ENCODE measurements at regions not wholly inside any gene's neighbourhood (a gene's known extent, or its start where the extent isn't known, plus 50 kb on each side); places are given as distances from the start of the nearest gene placed in this dataset.
"Not testable (repeated sequence)": the region's sequence is repeated elsewhere in the genome, so short reads cannot be mapped to it uniquely, and the experiment has no call there.

- H3K9me3 ChIP-seq (ENCODE audit: control insufficient read depth, insufficient read depth, low read length); H3K4me1 ChIP-seq (ENCODE audit: insufficient read depth, low read length); H3K36me3 ChIP-seq (ENCODE audit: insufficient read depth, low read length); H3K9ac ChIP-seq (ENCODE audit: low read depth, low read length): not testable (repeated sequence)
These were observed 176.7 kb upstream of the ZNF717 start for GRCh38 chr3:75962054-75962453.

GRCh38 chr3:75967071-75967470 is 181.7 kb upstream of the ZNF717 start:
- Histone ChIP-seq H3K4me1 (ENCODE audit: insufficient read depth, low read length) (no peaks in the 10 kb centered on the region), H3K9me3 (ENCODE audit: control insufficient read depth, insufficient read depth, low read length) (peaks cover 3% of the 10 kb centered on the region; the same call in 1 of the 2 replicates), H3K9ac (ENCODE audit: low read depth, low read length) (no peak overlapping the region), H3K36me3 (ENCODE audit: insufficient read depth, low read length) (no peaks in the 10 kb centered on the region)

DNA sequence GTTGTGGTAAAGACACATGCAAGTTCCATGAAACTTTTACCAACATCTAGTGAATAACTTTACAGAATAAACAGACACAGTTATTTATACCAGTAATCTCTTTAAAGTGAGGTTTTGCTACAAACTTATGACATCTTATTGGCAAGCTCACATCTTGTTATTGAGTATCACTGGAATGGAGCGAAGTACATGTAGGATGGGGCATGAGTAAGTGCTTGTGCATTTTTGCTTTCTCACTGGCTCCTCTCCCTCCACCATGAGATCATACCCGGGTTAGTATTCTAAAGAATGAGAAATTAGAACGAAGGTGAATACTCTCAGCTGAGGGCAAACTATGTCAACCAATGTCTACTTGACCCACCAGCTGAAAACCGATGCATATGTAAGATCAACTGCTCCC is 193.3 kb upstream of the ZNF717 start:
- Histone ChIP-seq H3K9ac (ENCODE audit: low read depth, low read length) (no peak overlapping the region), H3K9me3 (ENCODE audit: control insufficient read depth, insufficient read depth, low read length) (no peaks in the 10 kb centered on the region), H3K36me3 (ENCODE audit: insufficient read depth, low read length) (no peaks in the 10 kb centered on the region), H3K4me1 (ENCODE audit: insufficient read depth, low read length) (no peaks in the 10 kb centered on the region)

- no peaks in the 10 kb centered on the region for H3K4me1 ChIP-seq (ENCODE audit: insufficient read depth, low read length)
- no peaks in the 10 kb centered on the region for H3K36me3 ChIP-seq (ENCODE audit: insufficient read depth, low read length)
- H3K9me3 ChIP-seq (ENCODE audit: control insufficient read depth, insufficient read depth, low read length): no peaks in the 10 kb centered on the region
- H3K9ac ChIP-seq (ENCODE audit: low read depth, low read length): no peak overlapping the region
These were observed 196.1 kb upstream of the ZNF717 start for GRCh38 chr3:75981401-75981800.

- H3K9me3 ChIP-seq (ENCODE audit: control insufficient read depth, insufficient read depth, low read length): no peaks in the 10 kb centered on the region
- H3K9ac ChIP-seq (ENCODE audit: low read depth, low read length): no peak overlapping the region
- no peaks in the 10 kb centered on the region for H3K4me1 ChIP-seq (ENCODE audit: insufficient read depth, low read length)
- H3K36me3 ChIP-seq (ENCODE audit: insufficient read depth, low read length): no peaks in the 10 kb centered on the region
These were observed 196.8 kb upstream of the ZNF717 start for GRCh38 chr3:75982151-75982550.

DNA sequence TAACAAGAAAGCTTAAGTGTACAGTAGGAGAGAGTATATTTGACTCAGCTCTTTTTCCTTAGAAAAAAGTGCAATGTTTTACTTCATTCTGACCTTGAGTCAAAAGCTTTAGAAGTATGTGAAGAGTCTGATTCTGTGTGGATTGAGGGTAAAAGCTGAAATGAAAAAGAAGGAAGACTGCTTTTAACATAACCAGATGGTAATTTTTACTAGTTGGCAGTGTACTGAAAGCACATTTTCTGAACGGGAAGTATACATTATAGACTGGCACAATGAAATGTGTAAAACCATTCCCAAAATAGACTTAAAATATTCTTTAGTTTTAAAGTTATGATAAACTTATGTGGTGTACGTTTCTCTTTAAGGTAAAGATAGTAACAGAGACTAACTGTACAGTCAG is 197.8 kb upstream of the ZNF717 start:
- Histone ChIP-seq H3K9me3 (ENCODE audit: control insufficient read depth, insufficient read depth, low read length) (no peaks in the 10 kb centered on the region), H3K9ac (ENCODE audit: low read depth, low read length) (no peak overlapping the region), H3K4me1 (ENCODE audit: insufficient read depth, low read length) (no peaks in the 10 kb centered on the region), H3K36me3 (ENCODE audit: insufficient read depth, low read length) (no peaks in the 10 kb centered on the region)

DNA sequence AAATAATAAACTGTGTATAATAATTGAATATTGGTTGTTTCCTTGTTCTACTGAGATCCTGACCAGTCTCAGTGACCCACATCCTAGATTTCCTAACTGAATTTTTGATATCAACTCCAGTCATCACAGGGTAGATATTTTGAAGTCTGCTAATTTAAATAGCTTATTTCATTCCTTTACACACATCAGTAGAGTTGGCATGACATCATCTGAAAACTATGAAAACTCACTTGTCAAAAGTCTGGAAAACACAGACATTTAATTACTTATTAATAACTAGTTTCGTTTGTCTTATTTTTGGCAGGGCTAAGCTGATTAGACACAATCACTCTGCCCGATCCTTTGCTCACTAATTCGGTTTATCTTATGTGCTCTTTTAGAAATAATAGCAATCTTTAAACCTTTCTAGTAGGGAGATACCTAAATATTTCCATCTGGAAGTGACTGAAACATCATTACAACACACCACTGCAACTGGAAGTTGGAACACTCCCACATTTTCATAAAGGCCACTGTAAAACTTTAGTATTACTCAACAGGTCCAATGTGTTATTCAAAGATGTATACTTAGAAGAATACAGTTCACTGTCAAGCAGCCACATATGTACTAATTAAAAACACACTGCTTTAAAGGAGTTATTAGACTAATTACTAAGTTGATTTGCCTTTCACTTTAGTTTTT is 198.4 kb upstream of the ZNF717 start:
- Histone ChIP-seq H3K4me1 (ENCODE audit: insufficient read depth, low read length) (no peaks in the 10 kb centered on the region), H3K9ac (ENCODE audit: low read depth, low read length) (no peak overlapping the region), H3K9me3 (ENCODE audit: control insufficient read depth, insufficient read depth, low read length) (no peaks in the 10 kb centered on the region), H3K36me3 (ENCODE audit: insufficient read depth, low read length) (no peaks in the 10 kb centered on the region)

- no peak overlapping the region for H3K9ac ChIP-seq (ENCODE audit: low read depth, low read length)
- no peaks in the 10 kb centered on the region for H3K36me3 ChIP-seq (ENCODE audit: insufficient read depth, low read length)
- no peaks in the 10 kb centered on the region; the same call in 1 of the 2 replicates for H3K9me3 ChIP-seq (ENCODE audit: control insufficient read depth, insufficient read depth, low read length)
These were observed 200.1 kb upstream of the ZNF717 start for GRCh38 chr3:75985432-75985831.

GRCh38 chr3:76010252-76010651 is 224.9 kb upstream of the ZNF717 start:
- Histone ChIP-seq H3K9ac (ENCODE audit: low read depth, low read length) (no peak overlapping the region), H3K36me3 (ENCODE audit: insufficient read depth, low read length) (no peaks in the 10 kb centered on the region), H3K9me3 (ENCODE audit: control insufficient read depth, insufficient read depth, low read length) (no peaks in the 10 kb centered on the region), H3K4me1 (ENCODE audit: insufficient read depth, low read length) (no peaks in the 10 kb centered on the region)

More at GRCh38 chr3:75985432-75985831, 200.1 kb upstream of the ZNF717 start:
- H3K4me1 ChIP-seq (ENCODE audit: insufficient read depth, low read length): no peaks in the 10 kb centered on the region

- Histone ChIP-seq H3K4me1 (ENCODE audit: insufficient read depth, low read length) (no peaks in the 10 kb centered on the region), H3K9ac (ENCODE audit: low read depth, low read length) (no peak overlapping the region), H3K9me3 (ENCODE audit: control insufficient read depth, insufficient read depth, low read length) (no peaks in the 10 kb centered on the region), H3K36me3 (ENCODE audit: insufficient read depth, low read length) (no peaks in the 10 kb centered on the region)
These were observed 225.8 kb upstream of the ZNF717 start for GRCh38 chr3:76011121-76011520.

GRCh38 chr3:76015496-76015895 is 230.1 kb upstream of the ZNF717 start:
- no peaks in the 10 kb centered on the region for H3K36me3 ChIP-seq (ENCODE audit: insufficient read depth, low read length)
- no peaks in the 10 kb centered on the region for H3K9me3 ChIP-seq (ENCODE audit: control insufficient read depth, insufficient read depth, low read length)
- peaks cover 7% of the 10 kb centered on the region; the same call in 1 of the 2 replicates for H3K4me1 ChIP-seq (ENCODE audit: insufficient read depth, low read length)
- no peak overlapping the region for H3K9ac ChIP-seq (ENCODE audit: low read depth, low read length)

- no peaks in the 10 kb centered on the region for H3K36me3 ChIP-seq (ENCODE audit: insufficient read depth, low read length)
- H3K9me3 ChIP-seq (ENCODE audit: control insufficient read depth, insufficient read depth, low read length): no peaks in the 10 kb centered on the region
- H3K4me1 ChIP-seq (ENCODE audit: insufficient read depth, low read length): peaks cover 7% of the 10 kb centered on the region; the same call in 1 of the 2 replicates
- no peak overlapping the region for H3K9ac ChIP-seq (ENCODE audit: low read depth, low read length)
These were observed 230.8 kb upstream of the ZNF717 start for GRCh38 chr3:76016111-76016510.

DNA sequence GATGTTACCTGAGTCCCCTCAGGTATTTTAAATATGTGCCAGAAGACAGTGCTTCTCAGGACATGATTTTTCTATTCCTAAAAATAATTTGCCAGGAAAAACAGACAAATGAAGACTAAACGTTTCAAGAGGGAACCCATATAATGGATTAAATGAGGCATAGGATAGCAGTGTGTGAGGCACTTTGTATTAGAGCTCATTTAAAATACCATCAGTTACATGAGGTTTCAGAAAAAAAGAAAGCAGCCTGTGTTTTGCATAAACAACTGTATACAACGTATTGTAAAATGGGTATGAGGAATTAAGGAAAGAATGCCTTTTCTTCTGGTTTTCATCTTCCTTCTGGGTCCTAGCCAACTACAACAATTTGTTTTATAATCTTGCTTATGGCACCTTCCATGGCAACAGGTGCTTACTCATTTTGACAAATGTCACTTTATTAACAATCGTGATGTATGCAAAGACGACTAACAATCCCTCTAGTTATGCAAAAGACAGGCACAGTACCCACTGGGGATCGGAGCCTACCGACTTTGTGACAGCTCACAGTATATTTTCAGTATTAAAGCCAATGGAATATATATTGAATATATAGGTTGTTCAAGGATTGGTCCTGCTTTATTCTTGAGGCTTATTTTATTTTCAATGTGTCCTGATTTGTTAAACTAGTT is 231.6 kb upstream of the ZNF717 start:
- Histone ChIP-seq H3K9me3 (ENCODE audit: control insufficient read depth, insufficient read depth, low read length) (no peaks in the 10 kb centered on the region), H3K4me1 (ENCODE audit: insufficient read depth, low read length) (peaks cover 7% of the 10 kb centered on the region; the same call in 1 of the 2 replicates), H3K36me3 (ENCODE audit: insufficient read depth, low read length) (no peaks in the 10 kb centered on the region), H3K9ac (ENCODE audit: low read depth, low read length) (no peak overlapping the region)

DNA sequence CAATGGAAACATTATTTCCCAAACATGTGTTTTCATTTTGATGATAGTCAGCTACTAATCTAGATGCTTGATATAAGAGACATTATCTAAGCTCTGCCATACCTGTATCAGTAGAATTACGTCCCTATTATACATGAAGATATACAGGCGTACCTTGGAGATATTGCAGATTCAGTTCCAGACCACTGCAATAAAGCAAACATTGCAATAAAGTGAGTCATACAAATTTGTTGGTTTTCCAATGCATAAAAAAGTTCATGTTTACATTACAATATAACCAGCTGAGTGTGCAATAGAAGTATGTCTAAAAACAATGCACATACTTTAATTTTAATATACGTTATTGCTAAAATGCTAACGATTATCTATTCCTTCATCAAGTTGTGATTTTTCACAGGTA is 236.0 kb upstream of the ZNF717 start:
- Histone ChIP-seq H3K9me3 (ENCODE audit: control insufficient read depth, insufficient read depth, low read length) (no peaks in the 10 kb centered on the region), H3K36me3 (ENCODE audit: insufficient read depth, low read length) (no peaks in the 10 kb centered on the region), H3K9ac (ENCODE audit: low read depth, low read length) (no peak overlapping the region), H3K4me1 (ENCODE audit: insufficient read depth, low read length) (peaks cover 7% of the 10 kb centered on the region; the same call in 1 of the 2 replicates)

DNA sequence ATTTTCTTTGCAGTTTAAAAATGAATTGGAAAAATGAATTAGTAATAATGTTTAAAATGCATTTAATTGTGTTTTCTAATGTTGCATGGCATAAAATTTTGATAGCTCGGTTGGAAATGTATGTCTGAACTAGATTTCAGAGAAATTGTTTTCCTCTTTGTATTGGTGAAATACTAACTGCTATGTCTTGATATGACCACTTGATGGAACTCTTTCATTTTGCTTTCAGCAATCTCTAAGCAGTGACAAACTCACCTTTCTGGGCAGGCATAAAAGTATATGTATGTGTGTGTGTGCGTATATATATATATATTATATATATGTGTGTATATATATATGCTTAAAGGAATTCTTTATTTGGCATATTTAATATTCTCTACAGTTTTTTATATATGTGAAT is 239.3 kb upstream of the ZNF717 start:
- H3K9ac ChIP-seq (ENCODE audit: low read depth, low read length): no peak overlapping the region; the same call in 1 of the 2 replicates
- no peaks in the 10 kb centered on the region for H3K9me3 ChIP-seq (ENCODE audit: control insufficient read depth, insufficient read depth, low read length)
- H3K4me1 ChIP-seq (ENCODE audit: insufficient read depth, low read length): 0 out of 2 replicates have a peak, but pooled peaks cover 3% of the 10 kb centered on the region
- no peaks in the 10 kb centered on the region for H3K36me3 ChIP-seq (ENCODE audit: insufficient read depth, low read length)
